Lower leg skin (tissue), 4 donors: ENCODE measurements at regions not wholly inside any gene's neighbourhood (a gene's known extent, or its start where the extent isn't known, plus 50 kb on each side); places are given as distances from the start of the nearest gene placed in this dataset.

Experiments
- DNase-seq, 2 donors: peaks; one replicate each; pipeline ENCODE4 v3.0.0-alpha.2; 2019; ENCODE audit warnings: low spot score in 2 of 2
- H3K4me3 ChIP-seq: fragments of 200-600 bp; sonication (generic); 2 replicates; pipeline ENCODE4 v1.5.1; 2017; ENCODE audit warnings: mild to moderate bottlenecking, low read depth; ENCODE audit not compliant: poor library complexity, severe bottlenecking
- POLR2A ChIP-seq, 2 donors: fragments of 450-650 bp; IDR thresholded peaks; one replicate each; pipeline ENCODE4 v1.6.1; 2016 to 2017; ENCODE audit warnings: antibody characterized with exemption in 2 of 2, mild to moderate bottlenecking in 1 of 2, moderate library complexity in 1 of 2
- WGBS, 2 donors: methylation state at CpG; one replicate each; pipeline ENCODE4 v1.1.5; 2018; 5-methylcytosine and 5-hydroxymethylcytosine counted together
- intact Hi-C: fragments of 100-400 bp; cut with DNase I; formaldehyde crosslinking; loops from one replicate; pipeline ENCODE4 v1.15.0; 2023; ENCODE audit warnings: low total_unique reads
- TF ChIP-seq, protein P1 (sequence below), 3 donors: fragments of 450-650 bp; IDR thresholded peaks; one replicate each; pipeline ENCODE4 v1.5.1; 2016; ENCODE audit warnings: antibody characterized with exemption in 3 of 3, mild to moderate bottlenecking in 3 of 3, moderate library complexity in 2 of 3

- TF ChIP-seq POLR2A (IDR thresholded peaks at IDR 0.05) = no peak
- TF ChIP-seq, protein P1, sequence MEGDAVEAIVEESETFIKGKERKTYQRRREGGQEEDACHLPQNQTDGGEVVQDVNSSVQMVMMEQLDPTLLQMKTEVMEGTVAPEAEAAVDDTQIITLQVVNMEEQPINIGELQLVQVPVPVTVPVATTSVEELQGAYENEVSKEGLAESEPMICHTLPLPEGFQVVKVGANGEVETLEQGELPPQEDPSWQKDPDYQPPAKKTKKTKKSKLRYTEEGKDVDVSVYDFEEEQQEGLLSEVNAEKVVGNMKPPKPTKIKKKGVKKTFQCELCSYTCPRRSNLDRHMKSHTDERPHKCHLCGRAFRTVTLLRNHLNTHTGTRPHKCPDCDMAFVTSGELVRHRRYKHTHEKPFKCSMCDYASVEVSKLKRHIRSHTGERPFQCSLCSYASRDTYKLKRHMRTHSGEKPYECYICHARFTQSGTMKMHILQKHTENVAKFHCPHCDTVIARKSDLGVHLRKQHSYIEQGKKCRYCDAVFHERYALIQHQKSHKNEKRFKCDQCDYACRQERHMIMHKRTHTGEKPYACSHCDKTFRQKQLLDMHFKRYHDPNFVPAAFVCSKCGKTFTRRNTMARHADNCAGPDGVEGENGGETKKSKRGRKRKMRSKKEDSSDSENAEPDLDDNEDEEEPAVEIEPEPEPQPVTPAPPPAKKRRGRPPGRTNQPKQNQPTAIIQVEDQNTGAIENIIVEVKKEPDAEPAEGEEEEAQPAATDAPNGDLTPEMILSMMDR (IDR thresholded peaks at IDR 0.05) = no peak
- intact Hi-C loops = no loop called here
- no peak for DNase-seq
- WGBS, 2 donors = 96 to 100% methylated on average over 1 of the region's 1 CpG
- H3K4me3 ChIP-seq = no peak overlapping the region
Measured at GRCh38 chr10:86598151-86598550, 56.2 kb upstream of the OPN4 start.

DNA sequence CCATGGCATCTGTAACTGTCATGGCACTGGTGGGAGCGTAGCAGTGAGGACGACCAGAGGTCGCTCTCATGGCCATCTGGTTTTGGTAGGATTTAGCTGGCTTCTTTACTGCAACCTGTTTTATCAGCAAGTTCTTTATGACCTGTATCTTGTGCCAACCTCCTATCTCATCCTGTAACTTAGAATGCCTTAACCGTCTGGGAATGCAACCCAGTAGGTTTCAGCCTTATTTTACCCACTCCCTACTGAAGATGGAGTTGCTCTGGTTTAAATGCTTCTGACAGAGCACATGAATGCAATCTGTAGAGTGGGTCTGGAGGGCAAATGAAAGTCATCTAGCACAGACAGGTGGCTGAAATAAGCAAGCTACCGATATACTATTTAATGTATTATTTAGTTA is 55.3 kb upstream of the OPN4 start:
- no peak for TF ChIP-seq POLR2A (IDR thresholded peaks at IDR 0.05)
- TF ChIP-seq, protein P1 (IDR thresholded peaks at IDR 0.05) = no peak
- intact Hi-C loops = no loop called here
- WGBS, 2 donors = 82 to 87% methylated on average over 5 of the region's 5 CpGs
- no peak for DNase-seq
- no peak overlapping the region for H3K4me3 ChIP-seq

DNA sequence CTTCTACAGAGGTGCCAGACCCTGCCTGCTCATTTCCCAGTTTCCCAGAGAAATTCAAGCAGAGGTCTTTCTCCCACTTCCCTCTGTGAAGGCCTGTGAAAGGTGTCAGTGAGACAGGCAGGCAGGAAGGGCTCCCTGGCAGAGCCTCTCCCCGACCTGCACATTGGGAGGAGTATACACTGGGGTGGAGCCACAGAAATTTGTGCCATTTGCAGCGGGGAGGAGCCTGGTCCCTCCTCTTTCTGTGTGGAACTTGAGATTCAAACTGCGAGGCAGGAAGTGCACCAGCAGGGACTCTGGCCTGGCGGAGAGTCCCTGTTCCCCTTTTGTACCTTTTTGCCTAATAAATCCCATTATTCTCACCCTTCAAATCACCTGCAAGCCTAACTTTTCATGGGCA is 54.6 kb upstream of the OPN4 start:
- H3K4me3 ChIP-seq = no peak overlapping the region
- intact Hi-C loops = no loop called here
- WGBS, 2 donors = 39 to 42% methylated on average over 3 to 4 of the region's 4 CpGs
- TF ChIP-seq, protein P1 (IDR thresholded peaks at IDR 0.05) = no peak
- TF ChIP-seq POLR2A (IDR thresholded peaks at IDR 0.05) = no peak
- peak in 1 of 2 donors; percentile 84 for DNase-seq

GRCh38 chr10:86600296-86600695 is 54.1 kb upstream of the OPN4 start:
- TF ChIP-seq, protein P1 (IDR thresholded peaks at IDR 0.05) = no peak
- 76 to 84% methylated on average over 2 of the region's 2 CpGs for WGBS, 2 donors
- intact Hi-C loops = no loop called here
- H3K4me3 ChIP-seq = no peak overlapping the region
- no peak for DNase-seq

GRCh38 chr10:86601956-86602602 is 52.3 kb upstream of the OPN4 start:
- 74 to 80% methylated on average over 3 of the region's 3 CpGs for WGBS, 2 donors
- TF ChIP-seq, protein P1 (IDR thresholded peaks at IDR 0.05) = no peak
- TF ChIP-seq POLR2A (IDR thresholded peaks at IDR 0.05) = no peak
- no peak for DNase-seq
- H3K4me3 ChIP-seq = no peak overlapping the region
- intact Hi-C loops = no loop called here

- WGBS, 2 donors = 85 to 89% methylated on average over 4 of the region's 4 CpGs
- TF ChIP-seq, protein P1 (IDR thresholded peaks at IDR 0.05) = no peak
- TF ChIP-seq POLR2A (IDR thresholded peaks at IDR 0.05) = no peak
- intact Hi-C loops = no loop called here
- no peak for DNase-seq
- H3K4me3 ChIP-seq = no peak overlapping the region
Measured at GRCh38 chr10:86603256-86603655, 51.1 kb upstream of the OPN4 start.
